ENCODE measurements at regions not wholly inside any gene's neighbourhood (a gene's known extent, or its start where the extent isn't known, plus 50 kb on each side); places are given as distances from the start of the nearest gene placed in this dataset.

DNA sequence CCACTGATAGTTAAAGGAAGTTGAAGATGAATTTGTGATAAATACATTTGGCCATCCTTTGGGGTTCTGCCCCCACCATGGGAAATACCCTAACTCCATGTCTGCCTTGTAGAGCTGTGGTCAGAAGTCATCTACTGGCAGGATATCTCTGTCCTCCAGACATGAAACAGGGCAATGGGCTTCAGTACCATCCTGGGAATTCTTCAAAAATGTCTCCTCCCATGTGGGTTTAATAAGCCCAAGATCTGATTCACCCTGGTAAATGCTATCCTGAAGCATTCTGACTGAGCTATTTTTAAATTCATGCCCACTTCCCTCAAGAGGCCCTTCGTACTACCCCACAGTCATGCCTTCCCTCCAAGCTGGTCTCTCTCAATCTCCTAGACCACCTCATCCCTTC, 113.7 kb upstream of the SLC25A36 start:
- ChIA-PET CTCF (no interaction called here), POLR2A (interaction anchor here (0.7 kb wide), 1 partner anchor 23 kb away, joined by 4 read pairs; no protein-coding TSS in a partner anchor)
- Mint-ChIP-seq H3K27me3 (ENCODE audit: insufficient read depth, unreplicated experiment) (no peaks in the 10 kb centered on the region), H3K9me3 (ENCODE audit: unreplicated experiment) (no peaks in the 10 kb centered on the region), H3K4me1 (ENCODE audit: insufficient read depth, unreplicated experiment) (no peaks in the 10 kb centered on the region), H3K4me3 (ENCODE audit: unreplicated experiment) (no peak overlapping the region), H3K36me3 (ENCODE audit: insufficient read depth, unreplicated experiment) (no peaks in the 10 kb centered on the region), H3K27ac (ENCODE audit: low read depth, unreplicated experiment) (no peak overlapping the region)
- DNase-seq (ENCODE audit: unreplicated experiment): no peak
- BruUV-seq (replicated peaks): no TSS peak
- intact Hi-C loops (cut with micrococcal nuclease): no loop called here
- TF ChIP-seq, protein P1, sequence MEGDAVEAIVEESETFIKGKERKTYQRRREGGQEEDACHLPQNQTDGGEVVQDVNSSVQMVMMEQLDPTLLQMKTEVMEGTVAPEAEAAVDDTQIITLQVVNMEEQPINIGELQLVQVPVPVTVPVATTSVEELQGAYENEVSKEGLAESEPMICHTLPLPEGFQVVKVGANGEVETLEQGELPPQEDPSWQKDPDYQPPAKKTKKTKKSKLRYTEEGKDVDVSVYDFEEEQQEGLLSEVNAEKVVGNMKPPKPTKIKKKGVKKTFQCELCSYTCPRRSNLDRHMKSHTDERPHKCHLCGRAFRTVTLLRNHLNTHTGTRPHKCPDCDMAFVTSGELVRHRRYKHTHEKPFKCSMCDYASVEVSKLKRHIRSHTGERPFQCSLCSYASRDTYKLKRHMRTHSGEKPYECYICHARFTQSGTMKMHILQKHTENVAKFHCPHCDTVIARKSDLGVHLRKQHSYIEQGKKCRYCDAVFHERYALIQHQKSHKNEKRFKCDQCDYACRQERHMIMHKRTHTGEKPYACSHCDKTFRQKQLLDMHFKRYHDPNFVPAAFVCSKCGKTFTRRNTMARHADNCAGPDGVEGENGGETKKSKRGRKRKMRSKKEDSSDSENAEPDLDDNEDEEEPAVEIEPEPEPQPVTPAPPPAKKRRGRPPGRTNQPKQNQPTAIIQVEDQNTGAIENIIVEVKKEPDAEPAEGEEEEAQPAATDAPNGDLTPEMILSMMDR (IDR thresholded peaks at IDR 0.05; ENCODE audit: unreplicated experiment): no peak

DNA sequence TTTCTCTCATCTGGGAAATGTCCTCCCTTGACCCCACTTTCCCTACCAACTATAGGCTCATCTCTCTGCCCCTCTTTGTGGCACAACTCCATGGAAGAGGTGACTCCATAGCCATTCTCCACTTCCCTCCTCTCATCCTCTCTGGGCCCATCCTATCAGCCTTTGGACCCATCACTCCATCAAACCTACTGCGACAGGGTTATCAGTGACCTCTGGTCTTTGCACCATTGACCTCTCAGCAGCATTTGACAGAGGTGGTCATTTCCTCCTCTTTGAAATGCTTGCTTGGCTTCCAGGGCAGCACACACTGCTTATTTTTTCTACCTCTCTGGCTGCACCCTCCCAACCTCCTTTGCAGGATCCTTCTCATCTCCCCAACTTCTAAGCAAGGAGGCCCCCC, 113.1 kb upstream of the SLC25A36 start:
- Mint-ChIP-seq H3K27me3 (ENCODE audit: insufficient read depth, unreplicated experiment) (no peaks in the 10 kb centered on the region), H3K36me3 (ENCODE audit: insufficient read depth, unreplicated experiment) (no peaks in the 10 kb centered on the region), H3K4me3 (ENCODE audit: unreplicated experiment) (no peak overlapping the region), H3K9me3 (ENCODE audit: unreplicated experiment) (no peaks in the 10 kb centered on the region), H3K4me1 (ENCODE audit: insufficient read depth, unreplicated experiment) (no peaks in the 10 kb centered on the region), H3K27ac (ENCODE audit: low read depth, unreplicated experiment) (no peak overlapping the region)
- CTCF ChIA-PET: no interaction called here
- TF ChIP-seq, protein P1 (IDR thresholded peaks at IDR 0.05; ENCODE audit: unreplicated experiment): no peak
- BruUV-seq (replicated peaks): no TSS peak
- POLR2A ChIA-PET: interaction anchor here (0.7 kb wide), 1 partner anchor 23 kb away, joined by 4 read pairs; no protein-coding TSS in a partner anchor
- DNase-seq (ENCODE audit: unreplicated experiment): no peak
- intact Hi-C loops (cut with micrococcal nuclease): no loop called here

DNA sequence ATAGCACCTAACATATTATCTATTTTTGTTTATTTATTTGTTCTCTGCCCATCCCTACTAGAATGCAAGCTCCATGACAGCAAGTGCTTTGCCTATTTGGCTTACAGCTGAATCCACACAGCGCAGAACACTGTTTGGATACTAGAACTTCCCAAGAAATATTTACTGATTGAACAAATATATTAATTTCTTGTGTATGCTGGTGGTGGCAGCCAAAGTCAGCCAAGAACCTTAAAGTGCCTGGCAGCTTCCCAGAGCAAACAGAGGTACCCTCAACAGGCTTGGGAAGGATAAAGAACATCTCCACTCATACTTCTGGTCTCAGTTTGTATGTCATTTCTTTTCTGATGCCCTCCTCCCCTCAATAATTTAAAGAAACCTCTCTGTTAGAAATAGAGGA, 111.8 kb upstream of the SLC25A36 start:
- TF ChIP-seq, protein P1 (IDR thresholded peaks at IDR 0.05; ENCODE audit: unreplicated experiment): no peak
- H3K9me3 Mint-ChIP-seq (ENCODE audit: unreplicated experiment): no peaks in the 10 kb centered on the region
- no peaks in the 10 kb centered on the region for H3K36me3 Mint-ChIP-seq (ENCODE audit: insufficient read depth, unreplicated experiment)
- no TSS peak for BruUV-seq (replicated peaks)
- intact Hi-C loops (cut with micrococcal nuclease): no loop called here
- CTCF ChIA-PET: interaction anchor here (0.6 kb wide), 1 partner anchor 92 kb away, joined by 4 read pairs; no protein-coding TSS in a partner anchor
- no peak overlapping the region for H3K4me3 Mint-ChIP-seq (ENCODE audit: unreplicated experiment)
- H3K27me3 Mint-ChIP-seq (ENCODE audit: insufficient read depth, unreplicated experiment): no peaks in the 10 kb centered on the region
- POLR2A ChIA-PET: interaction anchor here (0.7 kb wide), 1 partner anchor 1963 kb away, joined by 3 read pairs; no protein-coding TSS in a partner anchor
- no peak for DNase-seq (ENCODE audit: unreplicated experiment)
- H3K27ac Mint-ChIP-seq (ENCODE audit: low read depth, unreplicated experiment): no peak overlapping the region
- peaks cover 12% of the 10 kb centered on the region for H3K4me1 Mint-ChIP-seq (ENCODE audit: insufficient read depth, unreplicated experiment)

DNA sequence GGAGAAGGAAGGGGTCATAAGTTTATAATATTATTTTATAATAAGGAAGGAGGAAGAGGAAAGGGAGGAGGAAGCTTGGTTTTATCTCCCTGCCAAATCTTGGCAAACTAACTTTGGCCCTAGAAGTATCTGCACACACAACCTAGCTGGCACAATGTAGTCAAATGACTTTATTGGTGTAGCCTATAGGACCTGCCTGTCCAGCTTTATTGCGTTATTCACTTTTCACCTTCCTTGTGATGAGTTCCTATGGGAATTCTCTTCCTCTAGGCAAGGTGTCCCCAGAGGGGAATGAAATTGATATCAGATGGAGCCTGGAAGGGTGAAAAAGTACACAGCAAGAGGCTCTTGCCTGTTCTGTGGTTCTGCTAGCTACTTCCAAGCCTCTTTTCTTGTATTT, 111.2 kb upstream of the SLC25A36 start:
- H3K9me3 Mint-ChIP-seq (ENCODE audit: unreplicated experiment): no peaks in the 10 kb centered on the region
- no peak for DNase-seq (ENCODE audit: unreplicated experiment)
- intact Hi-C loops (cut with micrococcal nuclease): no loop called here
- ChIA-PET CTCF (no interaction called here), POLR2A (no interaction called here)
- H3K27me3 Mint-ChIP-seq (ENCODE audit: insufficient read depth, unreplicated experiment): no peaks in the 10 kb centered on the region
- peaks cover 16% of the 10 kb centered on the region for H3K4me1 Mint-ChIP-seq (ENCODE audit: insufficient read depth, unreplicated experiment)
- TF ChIP-seq, protein P1 (IDR thresholded peaks at IDR 0.05; ENCODE audit: unreplicated experiment): no peak
- H3K4me3 Mint-ChIP-seq (ENCODE audit: unreplicated experiment): no peak overlapping the region
- H3K36me3 Mint-ChIP-seq (ENCODE audit: insufficient read depth, unreplicated experiment): no peaks in the 10 kb centered on the region
- H3K27ac Mint-ChIP-seq (ENCODE audit: low read depth, unreplicated experiment): no peak overlapping the region
- BruUV-seq (replicated peaks): no TSS peak

Measured in MCF 10A (cell line).